ENCODE measurements at regions not wholly inside any gene's neighbourhood (a gene's known extent, or its start where the extent isn't known, plus 50 kb on each side); places are given as distances from the start of the nearest gene placed in this dataset.

- Mint-ChIP-seq H3K4me1 (no peaks in the 10 kb centered on the region), H3K27ac (ENCODE audit: unreplicated experiment) (no peak overlapping the region), H3K9me3 (peaks cover 7% of the 10 kb centered on the region), H3K4me3 (no peak overlapping the region), H3K27me3 (ENCODE audit: low read depth) (no peaks in the 10 kb centered on the region), H3K36me3 (ENCODE audit: low read depth) (peaks cover 4% of the 10 kb centered on the region)
- DNase-seq (ENCODE audit: low read depth, low spot score): no peak
- TF ChIP-seq CTCF (conservative IDR thresholded peaks at IDR 0.05): no peak
These were observed 183.7 kb downstream of the EXOC5 start for GRCh38 chr14:57085043-57085442.

GRCh38 chr14:57080691-57081090 is 188.0 kb downstream of the EXOC5 start:
- Mint-ChIP-seq H3K27me3 (ENCODE audit: low read depth) (no peaks in the 10 kb centered on the region), H3K4me3 (no peak overlapping the region), H3K27ac (ENCODE audit: unreplicated experiment) (no peak overlapping the region), H3K9me3 (no peaks in the 10 kb centered on the region), H3K4me1 (no peaks in the 10 kb centered on the region), H3K36me3 (ENCODE audit: low read depth) (peaks cover 2% of the 10 kb centered on the region)
- TF ChIP-seq CTCF (conservative IDR thresholded peaks at IDR 0.05): no peak
- DNase-seq (ENCODE audit: low read depth, low spot score): no peak

- H3K27ac Mint-ChIP-seq (ENCODE audit: unreplicated experiment): no peak overlapping the region
- DNase-seq (ENCODE audit: low read depth, low spot score): no peak
- no peak overlapping the region for H3K4me3 Mint-ChIP-seq
- no peaks in the 10 kb centered on the region for H3K4me1 Mint-ChIP-seq
- no peak for TF ChIP-seq CTCF (conservative IDR thresholded peaks at IDR 0.05)
- H3K36me3 Mint-ChIP-seq (ENCODE audit: low read depth): no peaks in the 10 kb centered on the region
- H3K27me3 Mint-ChIP-seq (ENCODE audit: low read depth): no peaks in the 10 kb centered on the region
- H3K9me3 Mint-ChIP-seq: no peaks in the 10 kb centered on the region
These were observed 190.7 kb downstream of the EXOC5 start for GRCh38 chr14:57078054-57078453.

- peaks cover 4% of the 10 kb centered on the region for H3K27me3 Mint-ChIP-seq (ENCODE audit: low read depth)
- no peak for DNase-seq (ENCODE audit: low read depth, low spot score)
- no peaks in the 10 kb centered on the region for H3K9me3 Mint-ChIP-seq
- no peak overlapping the region for H3K4me3 Mint-ChIP-seq
- TF ChIP-seq CTCF (conservative IDR thresholded peaks at IDR 0.05): no peak
- no peak overlapping the region for H3K27ac Mint-ChIP-seq (ENCODE audit: unreplicated experiment)
- no peaks in the 10 kb centered on the region for H3K36me3 Mint-ChIP-seq (ENCODE audit: low read depth)
- no peaks in the 10 kb centered on the region for H3K4me1 Mint-ChIP-seq
These were observed 194.7 kb downstream of the EXOC5 start for GRCh38 chr14:57073986-57074385.

- Mint-ChIP-seq H3K9me3 (no peaks in the 10 kb centered on the region), H3K27me3 (ENCODE audit: low read depth) (peaks cover 16% of the 10 kb centered on the region), H3K36me3 (ENCODE audit: low read depth) (no peaks in the 10 kb centered on the region), H3K4me1 (no peaks in the 10 kb centered on the region), H3K4me3 (no peak overlapping the region), H3K27ac (ENCODE audit: unreplicated experiment) (no peak overlapping the region)
- no peak for DNase-seq (ENCODE audit: low read depth, low spot score)
- TF ChIP-seq CTCF (conservative IDR thresholded peaks at IDR 0.05): no peak
These were observed 197.1 kb downstream of the EXOC5 start for GRCh38 chr14:57071639-57072038.

- H3K4me1 Mint-ChIP-seq: no peaks in the 10 kb centered on the region
- H3K27me3 Mint-ChIP-seq (ENCODE audit: low read depth): peaks cover 17% of the 10 kb centered on the region
- TF ChIP-seq CTCF (conservative IDR thresholded peaks at IDR 0.05): no peak
- H3K36me3 Mint-ChIP-seq (ENCODE audit: low read depth): no peaks in the 10 kb centered on the region
- no peak for DNase-seq (ENCODE audit: low read depth, low spot score)
- no peak overlapping the region for H3K4me3 Mint-ChIP-seq
- H3K9me3 Mint-ChIP-seq: no peaks in the 10 kb centered on the region
- H3K27ac Mint-ChIP-seq (ENCODE audit: unreplicated experiment): no peak overlapping the region
These were observed 199.0 kb downstream of the EXOC5 start for GRCh38 chr14:57069702-57070101.
